GM18508 (cell line): ENCODE measurements at regions not wholly inside any gene's neighbourhood (a gene's known extent, or its start where the extent isn't known, plus 50 kb on each side); places are given as distances from the start of the nearest gene placed in this dataset.
"Not testable (repeated sequence)": the region's sequence is repeated elsewhere in the genome, so short reads cannot be mapped to it uniquely, and the experiment has no call there.

Experiments
- ATAC-seq: cut with Tn5 transposase; IDR thresholded peaks from one replicate; pipeline ENCODE4 v1.9.1; 2021; ENCODE audit warnings: moderate number of reproducible peaks; ENCODE audit not compliant: insufficient read depth, unreplicated experiment

GRCh38 chr1:9456833-9457232 is 82.4 kb upstream of the SLC25A33 start:
- ATAC-seq, result no peak

DNA sequence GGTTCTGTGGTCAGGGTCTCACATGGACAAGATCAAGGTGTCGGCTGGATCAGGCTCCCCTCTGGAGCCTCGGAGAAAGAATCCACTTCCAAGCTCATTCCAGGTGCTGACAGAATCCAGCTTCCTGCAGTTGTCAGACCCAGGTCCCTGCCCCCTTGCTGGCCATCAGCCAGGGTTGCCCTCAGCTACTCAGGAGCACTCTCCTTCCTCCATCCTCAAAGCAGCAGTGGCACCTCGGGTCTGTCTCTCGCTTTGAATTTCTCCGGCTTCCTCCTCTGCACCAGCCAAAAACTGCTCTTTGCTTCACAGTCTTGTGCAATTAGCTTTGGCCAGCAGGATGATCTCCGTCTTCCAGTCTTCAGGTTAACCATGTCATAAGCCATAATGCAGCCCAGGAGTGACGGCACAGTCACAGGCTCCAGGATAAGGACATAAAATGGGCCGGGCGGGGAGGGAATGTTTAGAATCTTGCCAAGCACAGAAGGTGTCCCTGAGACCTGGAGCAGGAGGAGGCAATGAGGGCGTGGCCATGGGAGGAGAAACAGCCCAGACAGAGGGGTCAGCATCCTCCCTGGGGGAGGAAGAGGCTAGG is 79.4 kb upstream of the SLC25A33 start:
- no peak for ATAC-seq

GRCh38 chr1:9465640-9466039 is 73.6 kb upstream of the SLC25A33 start:
- no peak for ATAC-seq

GRCh38 chr1:9466780-9467758 is 72.2 kb upstream of the SLC25A33 start:
- no peak for ATAC-seq

GRCh38 chr1:9469882-9470281 is 69.4 kb upstream of the SLC25A33 start:
- ATAC-seq, result not testable (repeated sequence)

DNA sequence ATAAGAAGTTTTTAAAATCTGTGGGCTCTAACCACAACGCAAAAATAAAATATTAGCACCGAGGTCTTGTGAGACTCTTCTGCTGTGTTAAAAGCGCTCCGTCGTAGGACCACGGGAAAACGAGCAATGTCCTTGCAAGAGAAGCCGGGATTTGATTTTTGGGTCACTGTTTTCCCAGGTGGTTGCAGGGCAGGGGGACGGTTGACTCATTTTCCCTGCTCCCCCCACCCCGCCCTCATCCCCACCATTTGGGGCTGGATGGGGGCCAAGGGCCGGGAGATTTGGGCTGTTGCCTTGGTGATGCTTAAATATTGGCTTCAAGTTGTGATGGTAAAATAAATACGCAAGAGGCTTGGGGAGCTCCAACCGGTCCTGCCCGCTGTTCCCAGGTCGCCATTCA is 67.6 kb upstream of the SLC25A33 start:
- no peak for ATAC-seq

DNA sequence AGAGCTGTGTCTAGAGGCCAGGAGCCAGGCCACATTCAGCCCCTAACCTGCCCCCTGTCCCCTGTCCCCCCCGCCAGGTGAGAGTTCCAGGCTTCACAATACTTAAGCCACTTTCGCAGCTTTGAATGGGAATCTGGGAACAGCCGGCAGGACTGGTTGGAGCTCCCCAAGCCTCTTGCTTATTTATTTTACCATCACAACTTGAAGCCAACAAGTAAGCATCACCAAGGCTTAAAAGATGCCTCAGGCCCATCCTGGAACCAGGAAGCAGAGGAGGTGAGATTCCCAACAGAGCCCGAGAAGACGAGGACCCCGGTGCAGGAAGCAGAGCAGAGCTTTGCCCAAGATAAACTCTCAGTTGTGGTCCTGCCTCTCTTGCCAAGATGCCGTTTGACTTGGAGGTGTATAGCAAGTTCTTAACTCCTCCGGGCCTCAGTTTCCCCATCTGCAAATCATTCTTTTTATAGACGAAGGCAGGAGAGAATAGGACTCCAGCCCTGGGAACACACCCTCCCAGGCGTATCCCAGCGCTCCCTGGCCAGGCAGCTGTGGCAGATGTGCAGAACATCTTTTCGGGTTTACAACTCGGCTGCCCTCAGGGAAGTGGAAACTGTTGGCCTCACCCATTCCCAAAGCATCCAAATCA is 66.8 kb upstream of the SLC25A33 start:
- ATAC-seq, result no peak

DNA sequence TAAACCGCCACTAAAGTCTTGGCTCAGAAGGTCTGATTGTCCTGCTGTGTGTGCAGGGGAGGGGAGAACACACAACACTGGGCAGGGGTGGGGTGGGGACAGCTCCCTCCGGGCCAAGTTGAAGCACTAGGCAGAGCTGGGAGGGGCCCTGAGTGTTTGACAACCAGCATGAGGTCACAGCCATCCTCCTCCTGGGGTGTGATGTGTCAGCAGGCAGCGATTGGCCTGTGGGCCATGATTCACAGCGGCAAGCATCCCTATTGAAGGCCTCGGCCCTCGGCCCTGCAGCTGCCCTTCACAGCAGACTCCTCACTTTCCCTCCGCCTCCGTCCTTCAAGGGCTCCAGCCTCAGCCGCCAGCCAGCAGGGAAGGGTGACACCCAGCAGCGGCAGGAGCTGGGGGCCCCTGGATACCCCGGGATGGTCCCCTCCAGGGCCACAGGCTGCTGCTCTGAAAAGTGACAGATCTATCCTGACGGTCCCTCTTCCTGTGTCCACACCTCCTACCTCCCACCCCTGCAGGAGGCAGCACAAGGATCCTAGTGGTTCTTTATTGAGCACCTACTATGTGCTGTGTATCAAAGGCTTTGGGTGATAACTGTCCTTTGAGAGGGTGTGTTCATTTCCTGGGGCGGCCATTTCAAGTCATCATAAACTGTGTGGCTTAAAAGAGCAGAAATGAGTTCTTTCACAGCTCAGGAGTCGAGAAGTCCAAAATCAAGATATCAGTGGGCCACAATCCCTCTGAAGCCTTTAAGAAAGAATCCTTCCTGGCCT is 66.0 kb upstream of the SLC25A33 start:
- no peak for ATAC-seq

- no peak for ATAC-seq
These were observed 64.1 kb upstream of the SLC25A33 start for GRCh38 chr1:9475061-9475627.

GRCh38 chr1:9476790-9477463 is 62.3 kb upstream of the SLC25A33 start:
- no peak for ATAC-seq

GRCh38 chr1:9477535-9477934 is 61.7 kb upstream of the SLC25A33 start:
- no peak for ATAC-seq

- ATAC-seq, result no peak
These were observed 61.2 kb upstream of the SLC25A33 start for GRCh38 chr1:9478021-9478420.

- ATAC-seq, result no peak
These were observed 58.2 kb upstream of the SLC25A33 start for GRCh38 chr1:9481048-9481447.

GRCh38 chr1:9482403-9482802 is 56.9 kb upstream of the SLC25A33 start:
- ATAC-seq, result no peak

DNA sequence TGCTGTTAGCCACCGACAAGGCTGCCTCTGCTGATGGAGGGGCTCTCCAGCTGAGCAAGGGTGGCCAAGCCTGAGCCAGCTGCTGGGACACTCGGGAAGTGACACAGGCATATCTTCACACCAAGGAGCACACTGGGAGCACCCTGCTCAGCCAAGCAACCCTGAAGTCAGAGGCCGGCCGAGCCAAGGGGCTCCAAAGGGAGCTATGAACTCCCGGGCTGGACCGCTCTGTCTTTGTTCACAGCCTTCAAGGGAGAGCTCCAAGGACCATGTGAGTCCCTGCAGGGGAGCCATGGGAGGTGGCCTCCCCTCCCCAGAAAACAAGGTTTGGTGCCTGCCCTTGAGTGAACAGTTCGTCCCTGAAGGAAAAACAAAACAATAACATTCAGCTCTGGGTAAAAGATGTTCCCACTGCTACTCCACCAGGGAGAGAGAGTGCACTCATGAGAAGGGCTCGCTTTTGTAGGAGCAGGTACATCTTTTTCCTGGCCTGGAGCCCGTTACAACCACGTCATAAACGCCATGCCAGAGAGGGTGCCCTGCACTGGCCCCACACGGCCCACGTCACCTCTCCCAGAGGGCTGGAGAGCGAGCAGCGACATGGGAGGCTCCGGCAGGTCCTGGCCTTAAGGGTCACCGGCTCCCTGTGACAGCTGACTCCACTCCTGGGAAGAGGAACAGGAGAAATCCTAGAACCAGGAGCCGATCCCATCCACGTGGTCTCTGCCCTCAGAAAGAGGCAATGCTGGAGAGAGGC is 56.3 kb upstream of the SLC25A33 start:
- no peak for ATAC-seq

GRCh38 chr1:9486466-9487140 is 52.7 kb upstream of the SLC25A33 start:
- no peak for ATAC-seq
